ACC112 (cell line): ENCODE measurements at regions not wholly inside any gene's neighbourhood (a gene's known extent, or its start where the extent isn't known, plus 50 kb on each side); places are given as distances from the start of the nearest gene placed in this dataset.

Source experiments
- H2AFZ ChIP-seq: fragments of 200-600 bp; sonication (generic); one replicate; pipeline ENCODE4 v1.6.0; 2017; ENCODE audit warnings: antibody characterized with exemption, low read length; ENCODE audit not compliant: unreplicated experiment
- H3K27ac ChIP-seq: fragments of 200-600 bp; sonication (generic); 2 replicates; pipeline ENCODE4 v1.5.1; 2014; ENCODE audit warnings: low read depth, mild to moderate bottlenecking, antibody characterized with exemption, low read length, moderate library complexity
- H3K27me3 ChIP-seq: fragments of 200-600 bp; sonication (generic); 2 replicates; pipeline ENCODE4 v1.6.1; 2014; ENCODE audit warnings: mild to moderate bottlenecking, antibody characterized with exemption, low read length, moderate library complexity, mixed read lengths; ENCODE audit not compliant: insufficient read depth
- H3K36me3 ChIP-seq: fragments of 200-600 bp; sonication (generic); 2 replicates; pipeline ENCODE4 v1.6.1; 2016; ENCODE audit warnings: mild to moderate bottlenecking, antibody characterized with exemption, low read length, moderate library complexity, mixed read lengths; ENCODE audit not compliant: insufficient read depth
- H3K4me1 ChIP-seq: fragments of 200-600 bp; sonication (generic); one replicate; pipeline ENCODE4 v1.6.1; 2016; ENCODE audit warnings: low read length, mixed read lengths; ENCODE audit not compliant: insufficient read depth, unreplicated experiment, control insufficient read depth
- H3K4me3 ChIP-seq: fragments of 200-600 bp; sonication (generic); 2 replicates; pipeline ENCODE4 v1.5.1; 2014; ENCODE audit warnings: mild to moderate bottlenecking, low read depth, low read length
- H3K79me2 ChIP-seq: fragments of 200-600 bp; sonication (generic); one replicate; pipeline ENCODE4 v1.6.0; 2016; ENCODE audit warnings: low read length; ENCODE audit not compliant: control insufficient read depth, unreplicated experiment, insufficient read depth

- no peak overlapping the region for H3K4me3 ChIP-seq
- H3K79me2 ChIP-seq = no peaks in the 10 kb centered on the region
- H2AFZ ChIP-seq = no peak overlapping the region
- no peak overlapping the region for H3K27ac ChIP-seq
- H3K27me3 ChIP-seq = no peaks in the 10 kb centered on the region
- no peaks in the 10 kb centered on the region for H3K36me3 ChIP-seq
- H3K4me1 ChIP-seq = peaks cover 15% of the 10 kb centered on the region
Measured at GRCh38 chr15:87347806-87348515, 908.6 kb downstream of the NTRK3 start.

DNA sequence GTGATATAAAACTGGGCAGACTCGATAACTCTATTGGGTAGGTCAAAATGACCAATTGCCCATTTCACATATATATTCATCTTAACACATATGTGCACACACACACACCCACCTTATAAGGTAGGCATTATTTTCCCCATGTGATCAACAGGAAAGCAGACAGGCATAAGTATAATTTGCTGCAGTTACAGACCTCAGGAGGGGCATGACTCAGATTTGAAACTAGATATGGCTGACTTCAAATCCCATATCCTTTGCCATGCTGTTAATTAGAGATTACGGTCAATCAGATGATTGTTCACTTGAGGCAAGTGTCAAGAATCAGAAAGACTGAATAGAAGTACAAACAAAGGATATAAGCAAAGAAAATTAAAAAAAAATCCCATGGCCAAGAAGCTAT, 910.6 kb downstream of the NTRK3 start:
- Histone ChIP-seq H3K79me2 (no peaks in the 10 kb centered on the region), H3K27me3 (no peaks in the 10 kb centered on the region), H3K27ac (no peak overlapping the region), H2AFZ (no peak overlapping the region), H3K4me1 (peaks cover 15% of the 10 kb centered on the region), H3K4me3 (no peak overlapping the region), H3K36me3 (no peaks in the 10 kb centered on the region)

GRCh38 chr15:87343966-87344365, 912.6 kb downstream of the NTRK3 start:
- H3K27ac ChIP-seq = no peak overlapping the region
- H3K4me1 ChIP-seq = peaks cover 11% of the 10 kb centered on the region
- H2AFZ ChIP-seq = no peak overlapping the region
- H3K27me3 ChIP-seq = no peaks in the 10 kb centered on the region
- no peak overlapping the region for H3K4me3 ChIP-seq
- H3K79me2 ChIP-seq = no peaks in the 10 kb centered on the region
- no peaks in the 10 kb centered on the region for H3K36me3 ChIP-seq

DNA sequence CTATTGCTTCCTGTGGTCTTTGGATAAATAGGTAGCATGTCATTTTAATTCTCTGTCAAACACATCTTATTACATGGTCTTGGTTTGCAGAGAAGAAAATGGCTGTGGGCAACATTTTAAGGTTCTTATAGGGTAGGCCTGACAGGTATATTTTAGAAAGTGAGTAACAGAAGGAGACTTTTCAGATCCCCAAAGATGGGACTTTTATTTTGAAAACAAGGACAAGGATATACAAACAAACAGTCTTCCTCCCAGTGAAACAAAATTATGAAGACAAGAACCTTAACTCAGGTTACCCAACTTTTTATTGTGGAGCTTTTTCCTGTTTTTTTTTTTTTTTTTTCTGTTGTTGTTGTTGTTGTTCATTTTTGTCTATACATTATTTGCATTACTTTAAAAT, 916.2 kb downstream of the NTRK3 start:
- H3K79me2 ChIP-seq = no peaks in the 10 kb centered on the region
- H2AFZ ChIP-seq = no peak overlapping the region
- no peak overlapping the region for H3K4me3 ChIP-seq
- no peak overlapping the region for H3K27ac ChIP-seq
- no peaks in the 10 kb centered on the region for H3K27me3 ChIP-seq
- H3K4me1 ChIP-seq = no peaks in the 10 kb centered on the region
- no peaks in the 10 kb centered on the region for H3K36me3 ChIP-seq

DNA sequence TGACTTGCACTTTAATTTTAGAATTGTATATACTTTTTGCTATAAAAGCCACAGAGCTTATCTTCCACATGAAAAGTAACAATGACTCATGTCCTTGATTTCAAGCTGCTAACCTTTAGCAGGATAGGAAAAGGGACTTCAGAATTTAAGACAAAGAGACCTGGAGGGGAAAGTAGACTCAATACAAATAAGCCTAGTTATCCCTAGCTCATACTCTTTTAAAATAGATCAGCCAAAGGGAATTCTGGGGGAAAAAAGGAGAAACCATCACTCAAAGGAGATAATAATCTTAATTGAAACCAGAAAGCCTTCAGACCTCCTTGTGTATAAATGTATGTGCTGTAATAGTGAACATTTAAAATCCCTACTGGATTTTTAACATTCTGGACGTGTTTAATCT, 930.3 kb downstream of the NTRK3 start:
- H2AFZ ChIP-seq = no peak overlapping the region
- no peak overlapping the region for H3K27ac ChIP-seq
- H3K4me3 ChIP-seq = no peak overlapping the region
- H3K79me2 ChIP-seq = no peaks in the 10 kb centered on the region
- H3K27me3 ChIP-seq = no peaks in the 10 kb centered on the region
- H3K4me1 ChIP-seq = no peaks in the 10 kb centered on the region
- H3K36me3 ChIP-seq = no peaks in the 10 kb centered on the region

GRCh38 chr15:87322870-87323269, 933.7 kb downstream of the NTRK3 start:
- H3K36me3 ChIP-seq = no peaks in the 10 kb centered on the region

GRCh38 chr15:87322265-87322664, 934.3 kb downstream of the NTRK3 start:
- Histone ChIP-seq H3K36me3 (no peaks in the 10 kb centered on the region), H3K27me3 (no peaks in the 10 kb centered on the region), H2AFZ (no peak overlapping the region), H3K4me1 (no peaks in the 10 kb centered on the region), H3K4me3 (no peak overlapping the region), H3K79me2 (no peaks in the 10 kb centered on the region), H3K27ac (no peak overlapping the region)

More at GRCh38 chr15:87322870-87323269, 933.7 kb downstream of the NTRK3 start:
- no peak overlapping the region for H2AFZ ChIP-seq
- H3K27me3 ChIP-seq = no peaks in the 10 kb centered on the region
- no peaks in the 10 kb centered on the region for H3K79me2 ChIP-seq
- H3K4me3 ChIP-seq = no peak overlapping the region
- H3K4me1 ChIP-seq = no peaks in the 10 kb centered on the region
- no peak overlapping the region for H3K27ac ChIP-seq

GRCh38 chr15:87317900-87318299, 938.6 kb downstream of the NTRK3 start:
- H2AFZ ChIP-seq = no peak overlapping the region

GRCh38 chr15:87312221-87312620, 944.3 kb downstream of the NTRK3 start:
- no peak overlapping the region for H2AFZ ChIP-seq
- H3K36me3 ChIP-seq = no peaks in the 10 kb centered on the region
- no peaks in the 10 kb centered on the region for H3K79me2 ChIP-seq
- no peaks in the 10 kb centered on the region for H3K27me3 ChIP-seq
- no peak overlapping the region for H3K4me3 ChIP-seq
- no peak overlapping the region for H3K27ac ChIP-seq
- no peaks in the 10 kb centered on the region for H3K4me1 ChIP-seq

More at GRCh38 chr15:87317900-87318299, 938.6 kb downstream of the NTRK3 start:
- Histone ChIP-seq H3K79me2 (no peaks in the 10 kb centered on the region), H3K4me3 (no peak overlapping the region), H3K36me3 (no peaks in the 10 kb centered on the region), H3K27me3 (no peaks in the 10 kb centered on the region), H3K4me1 (no peaks in the 10 kb centered on the region), H3K27ac (no peak overlapping the region)

DNA sequence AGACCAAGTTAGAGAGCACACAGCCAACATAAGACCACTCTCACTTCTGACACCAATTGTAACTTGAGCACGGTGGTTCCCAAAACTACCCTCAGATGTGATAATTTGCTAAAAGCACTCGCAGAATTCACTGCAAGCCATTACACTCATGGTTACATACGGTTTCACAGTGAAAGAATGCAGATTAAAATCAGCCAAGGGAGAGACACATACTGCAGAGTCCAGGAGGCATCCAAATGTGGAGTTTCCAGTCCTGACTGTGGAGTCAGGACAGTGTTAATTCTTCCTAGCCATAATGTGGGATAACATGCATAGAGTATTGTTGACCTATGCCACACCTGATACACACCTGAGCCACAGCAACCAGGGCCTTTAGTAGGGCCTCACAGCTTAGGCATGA, 956.4 kb downstream of the NTRK3 start:
- Histone ChIP-seq H2AFZ (no peak overlapping the region), H3K79me2 (no peaks in the 10 kb centered on the region), H3K27me3 (no peaks in the 10 kb centered on the region), H3K4me1 (no peaks in the 10 kb centered on the region), H3K36me3 (no peaks in the 10 kb centered on the region), H3K27ac (no peak overlapping the region), H3K4me3 (no peak overlapping the region)

DNA sequence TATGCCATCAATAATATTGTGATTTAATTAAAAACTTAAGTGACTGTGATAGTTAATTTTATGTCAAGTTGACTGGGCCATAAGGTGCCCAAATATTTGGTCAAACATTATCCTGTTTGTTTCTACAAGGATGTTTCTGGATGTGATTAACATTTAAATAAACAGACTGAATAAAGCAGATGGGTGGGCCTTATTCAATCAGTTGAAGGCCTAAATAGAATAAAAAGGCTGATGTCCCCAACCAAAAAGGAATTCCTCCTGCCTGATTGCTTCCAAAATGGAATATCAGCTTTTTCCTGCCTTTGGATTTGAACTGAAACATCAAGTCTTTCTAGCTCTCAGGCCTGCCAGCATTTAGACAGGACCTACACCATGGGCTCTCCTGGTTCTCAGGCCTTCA, 961.7 kb downstream of the NTRK3 start:
- no peak overlapping the region for H2AFZ ChIP-seq
- no peaks in the 10 kb centered on the region for H3K36me3 ChIP-seq
- H3K27me3 ChIP-seq = no peaks in the 10 kb centered on the region
- no peak overlapping the region for H3K4me3 ChIP-seq
- no peak overlapping the region for H3K27ac ChIP-seq
- H3K4me1 ChIP-seq = no peaks in the 10 kb centered on the region
- no peaks in the 10 kb centered on the region for H3K79me2 ChIP-seq
